NB4 (cell line): ENCODE measurements at regions not wholly inside any gene's neighbourhood (a gene's known extent, or its start where the extent isn't known, plus 50 kb on each side); places are given as distances from the start of the nearest gene placed in this dataset.

Experiments used
- POLR2A ChIP-seq: IDR thresholded peaks from 2 replicates; pipeline ENCODE4 v1.6.1; 2011; ENCODE audit warnings: mild to moderate bottlenecking; ENCODE audit not compliant: insufficient read length; ENCODE audit errors: extremely low read depth
- TF ChIP-seq, protein P1 (sequence below): IDR thresholded peaks from one replicate; pipeline ENCODE4 v1.5.1; 2012; ENCODE audit warnings: low read depth, low read length

DNA sequence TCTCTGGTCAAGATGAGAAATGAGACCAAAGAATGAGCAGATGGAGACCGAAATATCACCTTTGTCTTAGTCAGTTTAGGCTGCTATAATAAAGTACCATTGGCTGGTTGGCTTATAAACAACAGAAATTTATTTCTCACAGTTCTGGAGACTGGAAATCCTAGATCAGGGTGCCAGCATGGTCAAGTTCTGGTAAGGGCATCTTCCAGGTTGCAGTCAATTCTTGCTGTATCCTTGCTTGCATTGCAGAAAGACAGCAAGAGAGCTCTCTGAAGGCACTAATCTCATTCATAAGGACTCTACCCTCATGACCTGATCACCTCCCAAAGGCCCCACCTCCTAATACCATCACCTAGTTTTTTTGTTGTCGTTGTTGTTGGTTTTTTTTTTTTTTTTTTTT lies 52.7 kb upstream of the MKLN1 start:
- TF ChIP-seq, protein P1, sequence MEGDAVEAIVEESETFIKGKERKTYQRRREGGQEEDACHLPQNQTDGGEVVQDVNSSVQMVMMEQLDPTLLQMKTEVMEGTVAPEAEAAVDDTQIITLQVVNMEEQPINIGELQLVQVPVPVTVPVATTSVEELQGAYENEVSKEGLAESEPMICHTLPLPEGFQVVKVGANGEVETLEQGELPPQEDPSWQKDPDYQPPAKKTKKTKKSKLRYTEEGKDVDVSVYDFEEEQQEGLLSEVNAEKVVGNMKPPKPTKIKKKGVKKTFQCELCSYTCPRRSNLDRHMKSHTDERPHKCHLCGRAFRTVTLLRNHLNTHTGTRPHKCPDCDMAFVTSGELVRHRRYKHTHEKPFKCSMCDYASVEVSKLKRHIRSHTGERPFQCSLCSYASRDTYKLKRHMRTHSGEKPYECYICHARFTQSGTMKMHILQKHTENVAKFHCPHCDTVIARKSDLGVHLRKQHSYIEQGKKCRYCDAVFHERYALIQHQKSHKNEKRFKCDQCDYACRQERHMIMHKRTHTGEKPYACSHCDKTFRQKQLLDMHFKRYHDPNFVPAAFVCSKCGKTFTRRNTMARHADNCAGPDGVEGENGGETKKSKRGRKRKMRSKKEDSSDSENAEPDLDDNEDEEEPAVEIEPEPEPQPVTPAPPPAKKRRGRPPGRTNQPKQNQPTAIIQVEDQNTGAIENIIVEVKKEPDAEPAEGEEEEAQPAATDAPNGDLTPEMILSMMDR = no peak
- no peak for TF ChIP-seq POLR2A
